Body of pancreas (tissue), 4 donors: ENCODE measurements at regions not wholly inside any gene's neighbourhood (a gene's known extent, or its start where the extent isn't known, plus 50 kb on each side); places are given as distances from the start of the nearest gene placed in this dataset.

Experiments
- ATAC-seq: fragments of 150-250 bp; one replicate; pipeline ENCODE4 v1.9.1; 2016
- DNase-seq, 4 donors: peaks; one replicate each; pipeline ENCODE4 v3.0.0-alpha.2; 2019
- H3K27ac ChIP-seq, 4 donors: fragments of 200-600 bp; sonication (generic); 1 replicate in 3 of 4; 2 replicates in 1 of 4; pipeline versions ENCODE4 v1.5.1 to v1.6.1; 2016 to 2019; ENCODE audit warnings: mild to moderate bottlenecking in 1 of 4, mixed read lengths in 1 of 4, moderate library complexity in 1 of 4
- H3K27me3 ChIP-seq, 2 donors: fragments of 200-600 bp; sonication (generic); one replicate each; pipeline ENCODE4 v1.6.0; 2016; ENCODE audit warnings: mild to moderate bottlenecking in 1 of 2
- H3K36me3 ChIP-seq, 2 donors: fragments of 200-600 bp; sonication (generic); replicated peaks in 1 of 2; 2 replicates each; pipeline ENCODE4 v1.5.1; 2016; ENCODE audit warnings: low read depth in 2 of 2; ENCODE audit not compliant: insufficient read depth in 1 of 2
- H3K4me1 ChIP-seq: fragments of 200-600 bp; sonication (generic); one replicate; pipeline ENCODE4 v1.6.0; 2016
- H3K4me3 ChIP-seq, 2 donors: fragments of 200-600 bp; sonication (generic); 1 replicate in 1 of 2; 2 replicates in 1 of 2; pipeline ENCODE4 v1.5.1; 2016 to 2019
- H3K9me3 ChIP-seq, 3 donors: fragments of 200-600 bp; sonication (generic); 1 replicate in 2 of 3; 2 replicates in 1 of 3; pipeline ENCODE4 v1.5.1; 2016
- CTCF ChIP-seq, 7 experiments: fragments of 450-650 bp in 4 of 7; fragments of 200-600 bp in 3 of 7; sonication (generic) in 3 of 7; IDR thresholded peaks; one replicate each; pipeline ENCODE4 v1.5.1; 2016 to 2019; ENCODE audit warnings: antibody characterized with exemption in 7 of 7
- POLR2A ChIP-seq, 3 donors: fragments of 450-650 bp; IDR thresholded peaks; one replicate each; pipeline ENCODE4 v1.6.1; 2016; ENCODE audit warnings: antibody characterized with exemption in 3 of 3, mild to moderate bottlenecking in 2 of 3
- WGBS, 2 donors: methylation state at CpG; one replicate each; pipeline ENCODE4 v1.1.5; 2017; 5-methylcytosine and 5-hydroxymethylcytosine counted together
- intact Hi-C: fragments of 100-400 bp; cut with DNase I; formaldehyde crosslinking; loops from one replicate; pipeline ENCODE4 v1.15.1; 2023

- ATAC-seq (no peak), DNase-seq (no peak)
- no peaks in the 10 kb centered on the region for H3K27me3 ChIP-seq
- WGBS, 2 donors = 33 to 42% methylated on average over 7 of the region's 7 CpGs
- no peaks in the 10 kb centered on the region for H3K4me1 ChIP-seq
- H3K36me3 ChIP-seq = no peaks in the 10 kb centered on the region
- no peaks in the 10 kb centered on the region for H3K9me3 ChIP-seq
- no peak overlapping the region for H3K27ac ChIP-seq
- no peak overlapping the region for H3K4me3 ChIP-seq
- intact Hi-C loops = no loop called here
- TF ChIP-seq CTCF (IDR thresholded peaks at IDR 0.05) = no peak
- no peak for TF ChIP-seq POLR2A (IDR thresholded peaks at IDR 0.05)
These were observed 594.4 kb downstream of the MATN1 start for GRCh38 chr1:30129001-30129408.

- 57 to 74% methylated on average over 2 of the region's 2 CpGs for WGBS, 2 donors
- intact Hi-C loops = no loop called here
- H3K4me3 ChIP-seq = no peak overlapping the region
- no peaks in the 10 kb centered on the region for H3K36me3 ChIP-seq
- H3K4me1 ChIP-seq = no peaks in the 10 kb centered on the region
- no peaks in the 10 kb centered on the region for H3K27me3 ChIP-seq
- H3K27ac ChIP-seq = no peak overlapping the region
- DNase-seq (no peak), ATAC-seq (no peak)
- TF ChIP-seq CTCF (IDR thresholded peaks at IDR 0.05) (no peak), POLR2A (IDR thresholded peaks at IDR 0.05) (no peak)
- no peaks in the 10 kb centered on the region for H3K9me3 ChIP-seq
These were observed 596.5 kb downstream of the MATN1 start for GRCh38 chr1:30126848-30127247.

GRCh38 chr1:30125821-30126170 lies 597.6 kb downstream of the MATN1 start:
- 26 to 38% methylated on average over 3 of the region's 3 CpGs for WGBS, 2 donors
- H3K9me3 ChIP-seq = no peaks in the 10 kb centered on the region
- H3K36me3 ChIP-seq = no peaks in the 10 kb centered on the region
- DNase-seq (no peak), ATAC-seq (no peak)
- no peaks in the 10 kb centered on the region for H3K4me1 ChIP-seq
- no peak for TF ChIP-seq POLR2A (IDR thresholded peaks at IDR 0.05)
- TF ChIP-seq CTCF (IDR thresholded peaks at IDR 0.05) = no peak
- H3K27ac ChIP-seq = no peak overlapping the region
- intact Hi-C loops = no loop called here
- no peak overlapping the region for H3K4me3 ChIP-seq
- no peaks in the 10 kb centered on the region for H3K27me3 ChIP-seq

- DNase-seq (no peak), ATAC-seq (no peak)
- intact Hi-C loops = no loop called here
- H3K4me1 ChIP-seq = no peaks in the 10 kb centered on the region
- no peak overlapping the region for H3K27ac ChIP-seq
- H3K27me3 ChIP-seq = no peaks in the 10 kb centered on the region
- 60 to 71% methylated on average over 1 to 8 of the region's 8 CpGs for WGBS, 2 donors
- H3K9me3 ChIP-seq = no peaks in the 10 kb centered on the region
- H3K36me3 ChIP-seq = no peaks in the 10 kb centered on the region
- no peak overlapping the region for H3K4me3 ChIP-seq
- TF ChIP-seq CTCF (IDR thresholded peaks at IDR 0.05) = no peak
- no peak for TF ChIP-seq POLR2A (IDR thresholded peaks at IDR 0.05)
These were observed 598.2 kb downstream of the MATN1 start for GRCh38 chr1:30125021-30125820.

- TF ChIP-seq CTCF (IDR thresholded peaks at IDR 0.05) (no peak), POLR2A (IDR thresholded peaks at IDR 0.05) (no peak)
- ATAC-seq (no peak), DNase-seq (no peak)
- intact Hi-C loops = no loop called here
- Histone ChIP-seq H3K4me3 (no peak overlapping the region), H3K4me1 (no peaks in the 10 kb centered on the region), H3K36me3 (no peaks in the 10 kb centered on the region), H3K9me3 (no peaks in the 10 kb centered on the region), H3K27ac (no peak overlapping the region), H3K27me3 (no peaks in the 10 kb centered on the region)
- WGBS, 2 donors = 11 to 54% methylated on average over 2 to 4 of the region's 4 CpGs
These were observed 599.5 kb downstream of the MATN1 start for GRCh38 chr1:30123896-30124295.
